Activated CD4-positive, alpha-beta T cell treated with anti-CD3 and anti-CD28 coated beads for 36 hours (primary cell): ENCODE measurements at regions not wholly inside any gene's neighbourhood (a gene's known extent, or its start where the extent isn't known, plus 50 kb on each side); places are given as distances from the start of the nearest gene placed in this dataset.

Source experiments
- ATAC-seq: fragments of 200-7000 bp; cut with Tn5 transposase; one replicate; pipeline ENCODE4 v1.10.0; 2021; ENCODE audit warnings: mild to moderate bottlenecking, moderate library complexity
- CTCF ChIA-PET: fragments of 350-600 bp; sonication (Branson Sonifier 250); formaldehyde crosslinking; loops from one replicate; lab custom pipeline; 2021; ENCODE audit warnings: antibody characterized with exemption; lab: Charles Lee
- POLR2A ChIA-PET: fragments of 350-600 bp; sonication (Branson Sonifier 250); formaldehyde crosslinking; loops from one replicate; lab custom pipeline; 2021; ENCODE audit warnings: antibody characterized with exemption, inconsistent platforms; lab: Charles Lee
- DNase-seq: peaks from one replicate; pipeline ENCODE4 v3.0.0-alpha.2; 2020
- H3K27ac Mint-ChIP-seq: one replicate; pipeline ENCODE4 v1.8.0; 2021; ENCODE audit warnings: mixed read lengths
- H3K27me3 Mint-ChIP-seq: one replicate; pipeline ENCODE4 v1.8.0; 2021; ENCODE audit warnings: mixed read lengths
- H3K36me3 Mint-ChIP-seq: one replicate; pipeline ENCODE4 v1.8.0; 2021; ENCODE audit warnings: low read depth, mixed read lengths
- H3K4me1 Mint-ChIP-seq: one replicate; pipeline ENCODE4 v1.8.0; 2021; ENCODE audit warnings: mixed read lengths
- H3K4me3 Mint-ChIP-seq: one replicate; pipeline ENCODE4 v1.8.0; 2021; ENCODE audit warnings: mild to moderate bottlenecking, moderate library complexity, mixed read lengths
- H3K9me3 Mint-ChIP-seq: one replicate; pipeline ENCODE4 v1.8.0; 2021; ENCODE audit warnings: low read depth, mixed read lengths
- intact Hi-C, 2 experiments: fragments of 100-400 bp; cut with DNase I in 1 of 2; cut with micrococcal nuclease in 1 of 2; formaldehyde crosslinking; loops; one replicate each; pipeline versions ENCODE4 v1.14.2 to v1.15.1; 2022 to 2024; cut with DNase I, micrococcal nuclease

DNA sequence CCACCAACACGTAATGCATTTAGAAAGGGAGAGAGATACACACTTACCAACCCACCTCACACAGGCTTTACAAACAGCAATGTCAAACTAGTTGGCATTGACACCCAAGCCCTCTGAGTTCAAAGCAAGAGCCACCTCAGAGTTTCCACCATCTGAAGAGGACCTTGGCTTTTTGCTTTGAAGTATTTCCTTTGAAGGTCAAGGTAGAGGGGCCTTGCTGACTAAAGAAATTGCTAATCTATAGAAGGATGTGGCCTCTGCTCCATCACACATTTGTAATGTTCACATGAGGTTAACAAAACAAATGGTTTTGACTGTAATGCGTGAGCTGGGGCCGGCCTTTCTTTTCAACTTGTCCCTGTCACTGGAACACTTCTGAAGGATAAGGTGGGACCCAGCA is 117.7 kb downstream of the POLR2M start:
- H3K27me3 Mint-ChIP-seq = peaks cover 19% of the 10 kb centered on the region
- CTCF ChIA-PET = no interaction called here
- H3K9me3 Mint-ChIP-seq = no peaks in the 10 kb centered on the region
- H3K4me3 Mint-ChIP-seq = no peak overlapping the region
- peak; percentile 12 for ATAC-seq
- POLR2A ChIA-PET = no interaction called here
- no peak for DNase-seq
- intact Hi-C loops = no loop called here
- H3K36me3 Mint-ChIP-seq = no peaks in the 10 kb centered on the region
- no peak overlapping the region for H3K27ac Mint-ChIP-seq
- no peaks in the 10 kb centered on the region for H3K4me1 Mint-ChIP-seq

DNA sequence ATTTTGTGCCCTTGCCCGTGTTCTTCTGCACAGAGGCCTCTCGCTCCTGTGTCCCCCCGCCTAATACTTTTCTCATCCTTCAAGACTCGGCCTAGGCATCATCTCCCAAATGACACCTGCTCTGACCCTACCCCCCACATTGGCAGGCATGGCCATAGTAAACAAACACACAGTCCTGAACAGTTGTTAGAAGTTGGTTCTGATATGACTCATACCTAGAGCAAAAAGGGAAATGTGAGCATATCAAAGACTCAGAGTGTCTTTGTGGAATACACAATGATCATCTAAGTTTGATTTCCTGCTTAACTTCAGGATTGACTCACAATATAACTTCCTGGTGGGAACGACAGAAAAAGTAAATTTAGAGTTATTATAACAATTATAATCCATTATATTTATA is 120.5 kb downstream of the POLR2M start:
- intact Hi-C loops = no loop called here
- no peak for DNase-seq
- Mint-ChIP-seq H3K27me3 (peaks cover 10% of the 10 kb centered on the region), H3K27ac (no peak overlapping the region), H3K4me1 (no peaks in the 10 kb centered on the region), H3K36me3 (no peaks in the 10 kb centered on the region), H3K9me3 (no peaks in the 10 kb centered on the region), H3K4me3 (no peak overlapping the region)
- ChIA-PET CTCF (no interaction called here), POLR2A (no interaction called here)
- no peak for ATAC-seq

DNA sequence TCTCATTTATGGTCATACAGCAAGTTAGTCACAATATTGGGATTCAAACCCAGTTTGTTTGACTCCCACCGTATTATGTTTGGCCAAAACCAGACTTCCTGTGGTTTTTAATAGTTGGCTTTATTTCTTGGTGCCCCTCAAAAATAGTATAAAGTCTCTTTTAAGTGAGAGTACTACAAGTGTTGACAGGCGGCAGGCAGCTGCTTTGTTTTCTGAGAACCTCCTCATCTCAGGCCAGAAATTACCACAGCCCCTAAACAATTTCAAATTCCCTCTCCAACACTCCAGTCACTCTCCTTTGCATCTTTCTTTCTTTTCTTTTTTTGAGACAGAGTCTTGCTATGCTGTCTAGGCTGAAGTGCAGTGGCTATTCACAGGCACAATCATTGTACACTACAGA is 121.5 kb downstream of the POLR2M start:
- H3K27ac Mint-ChIP-seq = no peak overlapping the region
- CTCF ChIA-PET = no interaction called here
- no peaks in the 10 kb centered on the region for H3K36me3 Mint-ChIP-seq
- no peak overlapping the region for H3K4me3 Mint-ChIP-seq
- no peak for ATAC-seq
- no peak for DNase-seq
- no peaks in the 10 kb centered on the region for H3K4me1 Mint-ChIP-seq
- H3K27me3 Mint-ChIP-seq = peaks cover 13% of the 10 kb centered on the region
- H3K9me3 Mint-ChIP-seq = no peaks in the 10 kb centered on the region
- intact Hi-C loops = no loop called here
- POLR2A ChIA-PET = no interaction called here

DNA sequence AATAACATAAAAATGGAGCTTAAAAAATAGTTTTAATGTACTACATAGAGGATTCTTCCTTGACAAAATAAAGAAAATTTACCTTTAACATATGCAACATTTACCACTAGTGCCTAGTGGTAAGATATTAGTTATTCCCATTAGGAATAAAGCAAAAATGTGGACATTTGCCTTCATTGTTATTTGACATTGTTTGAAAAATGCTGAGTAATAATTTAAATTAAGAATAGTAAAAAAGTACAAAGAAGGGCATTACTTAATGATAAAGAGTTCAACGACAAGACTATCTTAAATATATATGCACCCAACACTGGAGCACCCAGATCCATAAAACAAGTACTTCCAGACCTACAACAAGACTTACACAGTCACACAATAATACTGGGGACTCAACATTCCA is 125.7 kb downstream of the POLR2M start:
- intact Hi-C loops = no loop called here
- DNase-seq = no peak
- CTCF ChIA-PET = interaction anchor here (0.9 kb wide), 1 partner anchor 29 kb away, joined by 3 read pairs; no protein-coding TSS in a partner anchor
- ATAC-seq = no peak
- POLR2A ChIA-PET = no interaction called here
- Mint-ChIP-seq H3K4me1 (no peaks in the 10 kb centered on the region), H3K4me3 (no peak overlapping the region), H3K36me3 (no peaks in the 10 kb centered on the region), H3K27me3 (peaks cover 13% of the 10 kb centered on the region), H3K27ac (no peak overlapping the region), H3K9me3 (peaks cover 6% of the 10 kb centered on the region)

DNA sequence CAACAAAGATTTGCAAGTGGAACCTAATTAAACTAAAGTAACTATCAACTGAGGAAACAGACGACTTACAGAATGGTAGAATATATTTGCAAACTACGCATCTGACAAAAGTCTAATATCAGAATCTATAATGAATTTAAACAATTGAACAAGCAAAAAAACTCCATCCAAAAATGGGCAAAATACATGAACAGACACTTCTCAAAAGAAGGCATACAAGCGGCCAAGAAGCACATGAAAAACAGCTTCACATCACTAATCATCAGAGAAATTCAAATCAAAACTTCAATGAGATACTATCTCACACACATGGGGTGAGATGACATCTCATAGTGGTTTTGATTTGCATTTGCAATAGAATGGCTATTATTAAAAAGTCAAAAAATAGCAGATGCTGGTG is 128.6 kb downstream of the POLR2M start:
- no peaks in the 10 kb centered on the region for H3K36me3 Mint-ChIP-seq
- intact Hi-C loops = no loop called here
- H3K4me3 Mint-ChIP-seq = no peak overlapping the region
- H3K9me3 Mint-ChIP-seq = peaks cover 6% of the 10 kb centered on the region
- ChIA-PET POLR2A (no interaction called here), CTCF (no interaction called here)
- H3K4me1 Mint-ChIP-seq = no peaks in the 10 kb centered on the region
- peaks cover 6% of the 10 kb centered on the region for H3K27me3 Mint-ChIP-seq
- H3K27ac Mint-ChIP-seq = no peak overlapping the region
- no peak for ATAC-seq
- no peak for DNase-seq

DNA sequence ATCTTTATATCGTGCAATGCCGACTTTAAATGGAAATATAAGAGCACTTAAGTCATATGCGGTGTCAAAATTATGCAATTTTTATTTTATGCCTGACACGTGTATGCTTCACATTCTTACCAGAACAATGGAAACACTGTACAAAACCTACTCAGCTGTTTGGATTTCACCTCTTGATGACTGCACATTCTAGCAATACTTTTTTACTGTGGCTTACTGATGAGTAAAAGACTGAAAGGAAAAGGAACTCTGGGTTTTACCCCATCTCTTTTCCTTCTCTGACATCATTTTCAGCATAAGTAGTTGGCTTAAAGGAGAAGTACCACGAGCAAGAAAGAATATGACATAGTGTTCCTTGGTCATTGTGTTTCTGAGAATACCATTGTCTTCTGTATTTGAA is 142.8 kb downstream of the POLR2M start:
- DNase-seq (no peak), ATAC-seq (peak; percentile 78)
- POLR2A ChIA-PET = no interaction called here
- Mint-ChIP-seq H3K4me1 (peaks cover 8% of the 10 kb centered on the region), H3K27me3 (peaks cover 16% of the 10 kb centered on the region), H3K9me3 (no peaks in the 10 kb centered on the region), H3K27ac (no peak overlapping the region), H3K4me3 (no peak overlapping the region), H3K36me3 (no peaks in the 10 kb centered on the region)
- CTCF ChIA-PET = interaction anchor here (0.6 to 3.5 kb wide), 3 partner anchors 11 to 82 kb away, joined by 3 to 24 read pairs (median 3); no protein-coding TSS in a partner anchor
- intact Hi-C loops = no loop called here

DNA sequence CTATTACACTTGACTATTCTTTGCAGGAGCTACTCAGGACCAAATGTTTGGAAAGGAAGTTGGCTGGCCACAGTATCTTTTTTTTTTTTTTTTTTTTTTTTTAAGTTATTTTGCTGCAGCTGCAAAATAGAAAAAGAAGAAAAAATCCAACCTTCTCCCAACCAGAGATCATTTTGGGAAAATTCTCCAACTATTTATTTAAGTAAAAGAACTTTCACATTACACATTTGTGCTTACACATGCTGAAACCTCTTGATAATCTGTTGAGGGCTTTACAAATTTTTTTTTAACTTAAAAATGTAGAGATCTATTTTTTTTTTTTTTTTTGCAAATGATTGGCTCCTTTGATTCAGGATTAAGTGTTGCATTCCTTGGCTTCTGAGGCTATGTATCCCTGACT is 148.0 kb downstream of the POLR2M start:
- DNase-seq (no peak), ATAC-seq (no peak)
- H3K4me3 Mint-ChIP-seq = no peak overlapping the region
- POLR2A ChIA-PET = no interaction called here
- H3K27ac Mint-ChIP-seq = no peak overlapping the region
- H3K27me3 Mint-ChIP-seq = peaks cover 6% of the 10 kb centered on the region
- intact Hi-C loops = no loop called here
- H3K4me1 Mint-ChIP-seq = peaks cover 4% of the 10 kb centered on the region
- H3K9me3 Mint-ChIP-seq = no peaks in the 10 kb centered on the region
- no peaks in the 10 kb centered on the region for H3K36me3 Mint-ChIP-seq
- CTCF ChIA-PET = interaction anchor here (1.1 kb wide), 1 partner anchor 11 kb away, joined by 3 read pairs; no protein-coding TSS in a partner anchor

DNA sequence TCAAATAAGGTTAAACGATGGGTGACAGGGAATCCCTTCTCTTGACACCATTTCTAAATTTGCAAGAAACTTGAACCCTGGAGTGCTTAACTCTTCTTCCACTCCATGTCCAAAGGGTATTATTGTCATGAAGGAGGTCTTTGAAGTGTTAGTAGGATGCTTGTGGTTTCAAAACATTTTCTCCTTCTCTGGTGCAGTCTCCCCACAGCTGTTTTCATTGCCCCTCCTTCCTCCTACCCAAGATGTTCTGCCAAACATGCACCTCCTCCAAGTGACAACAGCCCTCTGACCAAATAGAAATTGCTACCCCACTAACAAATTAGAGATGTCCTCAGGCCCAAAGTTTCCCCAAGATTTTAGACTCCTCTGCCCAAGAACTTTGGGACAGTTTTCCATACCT is 151.4 kb downstream of the POLR2M start:
- H3K36me3 Mint-ChIP-seq = no peaks in the 10 kb centered on the region
- no peak overlapping the region for H3K4me3 Mint-ChIP-seq
- no peak overlapping the region for H3K27ac Mint-ChIP-seq
- H3K9me3 Mint-ChIP-seq = no peaks in the 10 kb centered on the region
- intact Hi-C loops = no loop called here
- POLR2A ChIA-PET = no interaction called here
- CTCF ChIA-PET = interaction anchor here (1.3 to 5.4 kb wide), 3 partner anchors 14 to 108 kb away, joined by 3 to 77 read pairs (median 38); no protein-coding TSS in a partner anchor
- H3K27me3 Mint-ChIP-seq = peaks cover 8% of the 10 kb centered on the region
- H3K4me1 Mint-ChIP-seq = peaks cover 3% of the 10 kb centered on the region
- DNase-seq = no peak
- no peak for ATAC-seq

DNA sequence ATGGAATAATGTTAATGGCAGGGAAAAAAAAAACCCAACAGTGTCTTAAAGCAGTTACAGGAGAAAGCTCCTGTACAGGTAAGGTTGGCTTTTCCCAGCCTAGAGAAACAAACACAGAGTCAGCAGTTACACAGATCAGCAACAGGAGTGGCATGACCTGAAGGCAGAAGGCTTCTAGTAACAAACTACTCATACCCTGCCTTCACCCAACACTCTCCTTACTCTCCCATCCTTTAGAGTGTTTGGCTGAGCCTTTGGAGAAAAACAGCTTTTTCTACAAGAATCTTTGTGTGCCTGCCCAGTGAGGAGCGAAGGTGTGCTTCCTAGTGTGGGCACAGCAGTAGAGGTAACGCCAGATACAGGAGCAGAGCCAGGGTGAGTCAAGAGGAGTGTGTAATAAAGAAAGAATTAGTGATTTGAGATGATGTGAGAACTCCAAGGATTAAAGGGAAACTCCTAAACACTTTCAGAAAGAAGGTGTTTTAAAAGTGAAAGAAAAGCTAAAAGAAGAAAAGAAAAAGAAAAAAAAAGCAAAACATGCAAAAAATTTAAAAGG is 152.7 kb downstream of the POLR2M start:
- CTCF ChIA-PET = interaction anchor here (1.3 to 14.3 kb wide), 10 partner anchors 9 to 217 kb away, joined by 3 to 107 read pairs (median 18); partner anchors contain the start of gene ALDH1A2
- intact Hi-C loops = no loop called here
- Mint-ChIP-seq H3K27me3 (peaks cover 8% of the 10 kb centered on the region), H3K27ac (no peak overlapping the region), H3K36me3 (no peaks in the 10 kb centered on the region), H3K4me1 (peaks cover 3% of the 10 kb centered on the region), H3K4me3 (no peak overlapping the region), H3K9me3 (no peaks in the 10 kb centered on the region)
- POLR2A ChIA-PET = no interaction called here
- ATAC-seq (peak; percentile 23), DNase-seq (no peak)

DNA sequence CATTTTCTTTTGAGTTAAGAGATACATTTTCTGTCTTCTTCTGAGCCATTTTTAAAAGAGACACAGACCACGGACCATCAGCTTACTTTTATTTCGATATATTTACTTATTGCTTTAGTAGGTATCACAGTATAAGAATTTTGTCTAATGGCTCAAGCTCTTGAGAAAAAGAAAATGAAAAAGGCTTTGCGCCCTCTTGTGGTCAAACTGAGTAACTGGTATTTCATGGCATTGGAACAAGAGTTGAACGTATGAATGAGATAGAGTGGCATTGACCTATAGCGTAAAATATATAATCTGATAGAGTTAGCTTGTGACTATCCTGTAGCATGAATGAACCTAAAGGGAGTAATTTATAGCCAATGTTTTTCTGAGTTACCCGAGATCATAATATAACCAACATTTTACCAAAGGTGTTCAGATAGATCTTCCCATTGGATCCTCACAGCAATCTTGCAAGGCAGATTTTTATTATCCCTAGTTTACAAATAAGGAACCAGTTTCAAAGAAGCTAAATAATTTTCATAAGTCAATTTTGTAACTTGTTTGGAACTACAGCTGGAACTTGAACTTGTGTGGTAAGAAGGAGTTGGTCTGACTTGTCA is 154.6 kb downstream of the POLR2M start:
- POLR2A ChIA-PET = no interaction called here
- intact Hi-C loops = loop anchor here (1.0 to 5.0 kb wide), 9 partner anchors 110 to 519 kb away; no protein-coding TSS in a partner anchor
- ATAC-seq (no peak), DNase-seq (peak; percentile 40)
- Mint-ChIP-seq H3K27me3 (peaks cover 8% of the 10 kb centered on the region), H3K4me1 (peaks cover 3% of the 10 kb centered on the region), H3K27ac (no peak overlapping the region), H3K4me3 (no peak overlapping the region), H3K9me3 (no peaks in the 10 kb centered on the region), H3K36me3 (no peaks in the 10 kb centered on the region)
- CTCF ChIA-PET = interaction anchor here (0.6 to 14.3 kb wide), 45 partner anchors 9 to 477 kb away, joined by 3 to 107 read pairs (median 5); partner anchors contain the start of gene ALDH1A2

DNA sequence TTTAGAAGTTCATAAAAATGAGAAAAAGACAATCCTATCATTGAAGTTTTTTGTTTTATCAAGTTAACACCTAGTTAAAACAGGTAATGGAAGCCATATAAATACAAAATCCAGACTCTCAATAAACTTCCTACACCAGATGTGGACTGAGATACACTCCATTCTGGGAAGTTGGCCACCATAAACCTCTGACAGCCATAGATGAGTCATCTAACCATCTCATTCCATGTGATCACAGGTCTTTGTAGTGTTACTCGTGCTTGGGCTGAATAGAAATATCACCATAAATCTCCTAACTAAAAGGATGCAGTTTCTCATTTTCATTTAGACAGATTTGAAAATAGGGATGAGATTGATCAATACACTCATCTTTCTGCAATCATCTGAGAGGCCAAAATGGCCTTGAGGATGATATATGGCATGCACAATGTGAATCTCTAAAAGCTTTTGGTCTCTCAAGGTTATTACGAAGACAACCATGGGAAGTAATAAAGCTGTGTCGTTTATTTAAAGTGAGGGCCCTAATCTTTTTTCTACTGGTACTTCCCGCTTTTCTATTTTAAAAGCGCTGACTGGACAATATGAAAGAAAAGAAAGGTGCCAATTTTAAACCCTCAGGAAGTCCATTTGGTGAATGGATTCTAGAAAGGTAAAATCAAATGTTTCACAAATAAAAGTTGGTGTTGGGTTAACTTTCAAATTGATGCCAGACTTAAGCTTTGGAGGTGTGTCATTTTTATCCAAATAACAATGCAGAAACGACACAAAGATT is 155.5 kb downstream of the POLR2M start:
- H3K4me1 Mint-ChIP-seq = peaks cover 3% of the 10 kb centered on the region
- no peak overlapping the region for H3K4me3 Mint-ChIP-seq
- no peak for DNase-seq
- intact Hi-C loops = loop anchor here (1.0 to 5.0 kb wide), 10 partner anchors 45 to 520 kb away; no protein-coding TSS in a partner anchor
- no peaks in the 10 kb centered on the region for H3K36me3 Mint-ChIP-seq
- ChIA-PET POLR2A (no interaction called here), CTCF (interaction anchor here (0.5 to 14.3 kb wide), 33 partner anchors 9 to 478 kb away, joined by 3 to 107 read pairs (median 5); partner anchors contain the start of gene ALDH1A2)
- H3K9me3 Mint-ChIP-seq = no peaks in the 10 kb centered on the region
- H3K27me3 Mint-ChIP-seq = peaks cover 8% of the 10 kb centered on the region
- ATAC-seq = no peak
- H3K27ac Mint-ChIP-seq = no peak overlapping the region
